Epithelial cell of esophagus (primary cell): ENCODE measurements at regions not wholly inside any gene's neighbourhood (a gene's known extent, or its start where the extent isn't known, plus 50 kb on each side); places are given as distances from the start of the nearest gene placed in this dataset.
A peak's percentile ranks its signal among the peaks of the same experiment; 100 is the strongest.

Experiments used
- DNase-seq: peaks from one replicate; pipeline ENCODE4 v3.0.0; 2010; ENCODE audit warnings: low read depth
- H3K4me3 ChIP-seq: 2 replicates; pipeline ENCODE4 v1.5.1; 2011; ENCODE audit warnings: mild to moderate bottlenecking, low read length, control low read depth
- CTCF ChIP-seq: IDR thresholded peaks from 2 replicates; pipeline ENCODE4 v1.5.1; 2011; ENCODE audit warnings: low read depth, mild to moderate bottlenecking, low read length, control low read depth, inconsistent platforms; ENCODE audit not compliant: insufficient read depth; ENCODE audit errors: missing control alignments

- no peak for TF ChIP-seq CTCF
- no peak overlapping the region for H3K4me3 ChIP-seq
- peak; percentile 74 for DNase-seq
These were observed 333.8 kb upstream of the TNP1 start for GRCh38 chr2:217193431-217194340.

GRCh38 chr2:217192366-217192765 is 332.5 kb upstream of the TNP1 start:
- H3K4me3 ChIP-seq = no peak overlapping the region
- no peak for DNase-seq
- no peak for TF ChIP-seq CTCF

- peak; percentile 13 for DNase-seq
- no peak overlapping the region for H3K4me3 ChIP-seq
- TF ChIP-seq CTCF = no peak
These were observed 329.9 kb upstream of the TNP1 start for GRCh38 chr2:217189747-217190146.

- no peak for DNase-seq
- H3K4me3 ChIP-seq = no peak overlapping the region
- TF ChIP-seq CTCF = no peak
These were observed 329.3 kb upstream of the TNP1 start for GRCh38 chr2:217189131-217189530.

- DNase-seq = no peak
- H3K4me3 ChIP-seq = no peak overlapping the region
- TF ChIP-seq CTCF = no peak
These were observed 326.9 kb upstream of the TNP1 start for GRCh38 chr2:217186668-217187159.

GRCh38 chr2:217186152-217186551 is 326.3 kb upstream of the TNP1 start:
- DNase-seq = no peak
- no peak overlapping the region for H3K4me3 ChIP-seq
- TF ChIP-seq CTCF = no peak
